ENCODE measurements at regions not wholly inside any gene's neighbourhood (a gene's known extent, or its start where the extent isn't known, plus 50 kb on each side); places are given as distances from the start of the nearest gene placed in this dataset.

GRCh38 chr10:28775773-28776172 lies 98.5 kb downstream of the BAMBI start:
- TF ChIP-seq EZH2 (IDR thresholded peaks at IDR 0.05; ENCODE audit: borderline replicate concordance, low read length): no peak
- Histone ChIP-seq H3K36me3 (ENCODE audit: insufficient read depth, low read length) (no peaks in the 10 kb centered on the region), H3K4me2 (ENCODE audit: low read length) (no peak overlapping the region), H3K27me3 (ENCODE audit: insufficient read depth, low read length) (no peaks in the 10 kb centered on the region), H3F3A (ENCODE audit: insufficient read depth, low read length) (no peaks in the 10 kb centered on the region), H2AFZ (ENCODE audit: low read length) (no peak overlapping the region), H3K4me3 (ENCODE audit: low read depth, low read length, poor library complexity, severe bottlenecking) (no peak overlapping the region), H3K9me2 (ENCODE audit: low read depth, low read length) (no peaks in the 10 kb centered on the region), H3K9ac (ENCODE audit: low read length) (no peak overlapping the region), H3K4me1 (ENCODE audit: insufficient read depth, low read length, severe bottlenecking) (no peaks in the 10 kb centered on the region), H4K20me1 (ENCODE audit: insufficient read depth, low read length) (no peaks in the 10 kb centered on the region), H3K79me2 (ENCODE audit: insufficient read depth, low read length) (no peaks in the 10 kb centered on the region), H3K27ac (ENCODE audit: low read depth, low read length, poor library complexity, severe bottlenecking) (no peak overlapping the region), H3K9me3 (ENCODE audit: low read length) (no peaks in the 10 kb centered on the region)

GRCh38 chr10:28776519-28776918 lies 99.2 kb downstream of the BAMBI start:
- Histone ChIP-seq H3K9me3 (ENCODE audit: low read length) (no peaks in the 10 kb centered on the region), H3K27me3 (ENCODE audit: insufficient read depth, low read length) (no peaks in the 10 kb centered on the region), H4K20me1 (ENCODE audit: insufficient read depth, low read length) (no peaks in the 10 kb centered on the region), H3K4me1 (ENCODE audit: insufficient read depth, low read length, severe bottlenecking) (no peaks in the 10 kb centered on the region), H3K4me2 (ENCODE audit: low read length) (no peak overlapping the region), H3F3A (ENCODE audit: insufficient read depth, low read length) (no peaks in the 10 kb centered on the region), H3K27ac (ENCODE audit: low read depth, low read length, poor library complexity, severe bottlenecking) (no peak overlapping the region), H3K9me2 (ENCODE audit: low read depth, low read length) (no peaks in the 10 kb centered on the region), H3K79me2 (ENCODE audit: insufficient read depth, low read length) (no peaks in the 10 kb centered on the region), H3K9ac (ENCODE audit: low read length) (no peak overlapping the region), H3K36me3 (ENCODE audit: insufficient read depth, low read length) (no peaks in the 10 kb centered on the region), H2AFZ (ENCODE audit: low read length) (no peak overlapping the region), H3K4me3 (ENCODE audit: low read depth, low read length, poor library complexity, severe bottlenecking) (no peak overlapping the region)
- TF ChIP-seq CTCF (IDR thresholded peaks at IDR 0.05; ENCODE audit: low read length) (no peak), EZH2 (IDR thresholded peaks at IDR 0.05; ENCODE audit: borderline replicate concordance, low read length) (no peak)

GRCh38 chr10:28777911-28778310 lies 100.6 kb downstream of the BAMBI start:
- no peaks in the 10 kb centered on the region for H4K20me1 ChIP-seq (ENCODE audit: insufficient read depth, low read length)
- H3K4me3 ChIP-seq (ENCODE audit: low read depth, low read length, poor library complexity, severe bottlenecking): no peak overlapping the region
- no peaks in the 10 kb centered on the region for H3K9me2 ChIP-seq (ENCODE audit: low read depth, low read length)
- H2AFZ ChIP-seq (ENCODE audit: low read length): no peak overlapping the region
- no peaks in the 10 kb centered on the region for H3K27me3 ChIP-seq (ENCODE audit: insufficient read depth, low read length)
- no peaks in the 10 kb centered on the region for H3K79me2 ChIP-seq (ENCODE audit: insufficient read depth, low read length)
- no peaks in the 10 kb centered on the region for H3K36me3 ChIP-seq (ENCODE audit: insufficient read depth, low read length)
- no peaks in the 10 kb centered on the region for H3K4me1 ChIP-seq (ENCODE audit: insufficient read depth, low read length, severe bottlenecking)
- H3K27ac ChIP-seq (ENCODE audit: low read depth, low read length, poor library complexity, severe bottlenecking): no peak overlapping the region
- H3K9me3 ChIP-seq (ENCODE audit: low read length): no peaks in the 10 kb centered on the region
- no peak overlapping the region for H3K4me2 ChIP-seq (ENCODE audit: low read length)
- no peaks in the 10 kb centered on the region for H3F3A ChIP-seq (ENCODE audit: insufficient read depth, low read length)
- H3K9ac ChIP-seq (ENCODE audit: low read length): no peak overlapping the region
- no peak for TF ChIP-seq EZH2 (IDR thresholded peaks at IDR 0.05; ENCODE audit: borderline replicate concordance, low read length)
- no peak for TF ChIP-seq CTCF (IDR thresholded peaks at IDR 0.05; ENCODE audit: low read length)

GRCh38 chr10:28778524-28778923 lies 101.2 kb downstream of the BAMBI start:
- H3K9ac ChIP-seq (ENCODE audit: low read length): no peak overlapping the region
- no peak overlapping the region for H3K4me3 ChIP-seq (ENCODE audit: low read depth, low read length, poor library complexity, severe bottlenecking)
- H3K27ac ChIP-seq (ENCODE audit: low read depth, low read length, poor library complexity, severe bottlenecking): no peak overlapping the region
- no peaks in the 10 kb centered on the region for H3F3A ChIP-seq (ENCODE audit: insufficient read depth, low read length)
- no peaks in the 10 kb centered on the region for H3K36me3 ChIP-seq (ENCODE audit: insufficient read depth, low read length)
- H3K9me3 ChIP-seq (ENCODE audit: low read length): no peaks in the 10 kb centered on the region
- no peaks in the 10 kb centered on the region for H3K9me2 ChIP-seq (ENCODE audit: low read depth, low read length)
- TF ChIP-seq CTCF (IDR thresholded peaks at IDR 0.05; ENCODE audit: low read length) (no peak), EZH2 (IDR thresholded peaks at IDR 0.05; ENCODE audit: borderline replicate concordance, low read length) (no peak)
- H3K27me3 ChIP-seq (ENCODE audit: insufficient read depth, low read length): no peaks in the 10 kb centered on the region
- no peaks in the 10 kb centered on the region for H3K4me1 ChIP-seq (ENCODE audit: insufficient read depth, low read length, severe bottlenecking)
- no peak overlapping the region for H3K4me2 ChIP-seq (ENCODE audit: low read length)
- H3K79me2 ChIP-seq (ENCODE audit: insufficient read depth, low read length): no peaks in the 10 kb centered on the region
- no peaks in the 10 kb centered on the region for H4K20me1 ChIP-seq (ENCODE audit: insufficient read depth, low read length)
- H2AFZ ChIP-seq (ENCODE audit: low read length): no peak overlapping the region

Data from OCI-LY1 (cell line).